Upper lobe of right lung (tissue), 1 donor: ENCODE measurements at regions not wholly inside any gene's neighbourhood (a gene's known extent, or its start where the extent isn't known, plus 50 kb on each side); places are given as distances from the start of the nearest gene placed in this dataset.

Experiments used
- ATAC-seq: fragments of 200-7000 bp; cut with Tn5 transposase; one replicate; pipeline ENCODE4 v1.9.1; 2020; ENCODE audit warnings: mild to moderate bottlenecking, moderate library complexity
- DNase-seq: peaks from one replicate; pipeline ENCODE4 v3.0.0-alpha.2; 2020
- H3K27ac ChIP-seq: fragments of 200-600 bp; one replicate; pipeline ENCODE4 v1.8.0; 2022
- H3K27me3 ChIP-seq: fragments of 200-600 bp; one replicate; pipeline ENCODE4 v1.8.0; 2022; ENCODE audit warnings: mild to moderate bottlenecking
- H3K36me3 ChIP-seq: fragments of 200-600 bp; one replicate; pipeline ENCODE4 v1.8.0; 2022
- H3K4me1 ChIP-seq: fragments of 200-600 bp; one replicate; pipeline ENCODE4 v1.8.0; 2022
- H3K4me3 ChIP-seq: fragments of 200-600 bp; one replicate; pipeline ENCODE4 v1.8.0; 2022; ENCODE audit warnings: mild to moderate bottlenecking
- H3K9me3 ChIP-seq: fragments of 200-600 bp; one replicate; pipeline ENCODE4 v1.8.0; 2022
- intact Hi-C: fragments of 100-400 bp; cut with DNase I; formaldehyde crosslinking; loops from one replicate; pipeline ENCODE4 v1.11.0; 2022
- TF ChIP-seq, protein P1 (sequence below): fragments of 200-600 bp; IDR thresholded peaks from one replicate; pipeline ENCODE4 v1.8.0; 2022; ENCODE audit warnings: antibody characterized with exemption
- donor health status: DM: no; HTN: yes; CAD: no; lungs with severe emphysema.

DNA sequence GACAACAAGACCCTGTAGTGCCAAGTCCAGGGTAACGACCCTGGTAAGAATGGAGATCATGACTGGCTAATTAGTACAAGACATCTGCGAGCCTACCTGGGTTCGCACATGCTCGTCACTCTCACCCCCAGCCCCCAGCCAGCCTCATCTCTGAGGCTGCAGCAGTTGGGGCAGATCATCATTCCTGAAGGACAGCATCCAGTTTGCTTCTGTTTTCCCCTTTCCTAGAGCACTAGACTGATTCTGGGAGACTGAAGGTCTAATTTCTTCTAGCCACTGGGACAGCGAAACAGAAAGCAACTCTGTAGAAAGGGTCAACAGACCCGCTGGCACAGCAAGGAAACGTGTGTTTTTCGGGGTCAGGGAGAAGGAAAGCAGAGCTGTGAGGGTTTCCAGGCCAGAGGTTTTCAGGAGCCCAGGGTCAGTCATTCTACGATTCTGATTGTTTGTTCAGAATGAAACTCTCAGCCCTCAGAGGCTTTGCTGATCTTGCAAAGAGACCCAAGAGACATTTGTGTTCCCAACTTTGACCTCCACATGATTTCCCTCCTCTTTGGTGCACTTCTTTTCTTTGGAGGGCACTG, 343.1 kb upstream of the NOCT start:
- TF ChIP-seq, protein P1, sequence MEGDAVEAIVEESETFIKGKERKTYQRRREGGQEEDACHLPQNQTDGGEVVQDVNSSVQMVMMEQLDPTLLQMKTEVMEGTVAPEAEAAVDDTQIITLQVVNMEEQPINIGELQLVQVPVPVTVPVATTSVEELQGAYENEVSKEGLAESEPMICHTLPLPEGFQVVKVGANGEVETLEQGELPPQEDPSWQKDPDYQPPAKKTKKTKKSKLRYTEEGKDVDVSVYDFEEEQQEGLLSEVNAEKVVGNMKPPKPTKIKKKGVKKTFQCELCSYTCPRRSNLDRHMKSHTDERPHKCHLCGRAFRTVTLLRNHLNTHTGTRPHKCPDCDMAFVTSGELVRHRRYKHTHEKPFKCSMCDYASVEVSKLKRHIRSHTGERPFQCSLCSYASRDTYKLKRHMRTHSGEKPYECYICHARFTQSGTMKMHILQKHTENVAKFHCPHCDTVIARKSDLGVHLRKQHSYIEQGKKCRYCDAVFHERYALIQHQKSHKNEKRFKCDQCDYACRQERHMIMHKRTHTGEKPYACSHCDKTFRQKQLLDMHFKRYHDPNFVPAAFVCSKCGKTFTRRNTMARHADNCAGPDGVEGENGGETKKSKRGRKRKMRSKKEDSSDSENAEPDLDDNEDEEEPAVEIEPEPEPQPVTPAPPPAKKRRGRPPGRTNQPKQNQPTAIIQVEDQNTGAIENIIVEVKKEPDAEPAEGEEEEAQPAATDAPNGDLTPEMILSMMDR, result no peak
- no peak for DNase-seq
- H3K36me3 ChIP-seq, result no peaks in the 10 kb centered on the region
- no peaks in the 10 kb centered on the region for H3K9me3 ChIP-seq
- intact Hi-C loops, result no loop called here
- no peak overlapping the region for H3K27ac ChIP-seq
- H3K4me3 ChIP-seq, result no peak overlapping the region
- H3K27me3 ChIP-seq, result no peaks in the 10 kb centered on the region
- H3K4me1 ChIP-seq, result no peaks in the 10 kb centered on the region
- no peak for ATAC-seq

DNA sequence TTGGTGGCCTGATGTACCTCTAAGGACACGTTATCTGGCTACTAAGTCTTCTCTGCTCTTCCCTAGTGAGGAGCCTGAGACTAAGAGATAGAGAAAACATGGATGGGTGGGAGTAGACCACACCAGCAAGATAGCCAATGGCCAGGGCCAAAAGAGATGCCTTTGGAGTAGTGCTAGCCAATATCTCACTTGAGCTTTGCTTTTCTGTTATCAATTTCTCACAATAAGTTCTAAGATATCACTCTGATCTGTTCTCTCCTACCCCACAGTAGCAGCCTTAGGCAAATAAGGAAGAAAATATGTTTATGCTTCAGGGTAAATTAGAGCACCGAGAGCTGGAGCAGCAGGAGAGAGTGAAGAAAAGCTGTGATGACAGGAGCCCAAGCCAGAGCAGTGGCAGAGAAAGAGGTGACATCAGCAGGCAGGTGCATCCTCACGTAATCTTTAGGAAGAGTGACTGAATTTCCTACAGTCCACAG, 343.9 kb upstream of the NOCT start:
- no peaks in the 10 kb centered on the region for H3K27me3 ChIP-seq
- intact Hi-C loops, result no loop called here
- no peak overlapping the region for H3K27ac ChIP-seq
- H3K9me3 ChIP-seq, result no peaks in the 10 kb centered on the region
- DNase-seq (no peak), ATAC-seq (no peak)
- H3K4me3 ChIP-seq, result no peak overlapping the region
- TF ChIP-seq, protein P1, result no peak
- H3K36me3 ChIP-seq, result no peaks in the 10 kb centered on the region
- no peaks in the 10 kb centered on the region for H3K4me1 ChIP-seq

DNA sequence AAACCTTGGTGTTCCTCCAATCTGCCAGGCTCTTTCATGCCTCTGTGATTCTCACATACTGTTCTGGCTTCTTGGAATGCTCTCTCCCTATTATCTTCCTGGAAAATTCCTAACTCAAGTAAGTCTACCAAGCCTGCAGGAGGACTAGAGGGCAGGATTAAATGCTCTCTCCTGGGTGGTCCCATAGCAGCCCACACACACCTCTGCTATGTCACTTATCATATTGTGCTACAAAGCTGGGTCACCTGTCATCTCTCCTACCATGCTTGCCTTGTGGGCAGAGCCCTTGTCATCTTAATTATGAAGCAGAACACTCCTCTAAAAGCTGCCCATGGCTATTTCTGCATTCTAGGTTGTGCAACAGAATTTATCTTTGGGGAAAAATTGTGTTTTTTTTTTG, 344.5 kb upstream of the NOCT start:
- no peaks in the 10 kb centered on the region for H3K4me1 ChIP-seq
- no peak overlapping the region for H3K4me3 ChIP-seq
- no peaks in the 10 kb centered on the region for H3K9me3 ChIP-seq
- DNase-seq (no peak), ATAC-seq (no peak)
- intact Hi-C loops, result no loop called here
- no peaks in the 10 kb centered on the region for H3K27me3 ChIP-seq
- TF ChIP-seq, protein P1, result no peak
- no peak overlapping the region for H3K27ac ChIP-seq
- H3K36me3 ChIP-seq, result no peaks in the 10 kb centered on the region

DNA sequence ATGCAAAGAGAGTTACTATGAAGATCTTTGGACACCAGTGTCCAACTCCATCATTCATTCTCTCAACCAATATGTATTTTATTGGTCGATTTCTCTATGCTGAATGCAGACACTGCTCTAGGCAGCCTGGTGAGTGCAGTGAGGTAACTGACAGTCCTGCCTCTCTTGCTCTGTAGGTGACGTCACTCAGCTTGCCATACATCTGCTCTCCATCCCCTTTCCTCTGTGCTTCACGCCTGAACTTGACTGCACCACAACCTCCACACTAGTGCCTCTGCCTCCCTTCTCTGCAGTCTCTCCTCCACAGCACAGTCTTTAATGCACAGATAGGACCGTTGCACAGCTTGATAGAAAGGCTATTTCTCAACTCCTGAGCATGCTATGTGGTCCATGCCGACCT, 344.9 kb upstream of the NOCT start:
- TF ChIP-seq, protein P1, result no peak
- intact Hi-C loops, result no loop called here
- H3K36me3 ChIP-seq, result no peaks in the 10 kb centered on the region
- H3K27me3 ChIP-seq, result no peaks in the 10 kb centered on the region
- no peaks in the 10 kb centered on the region for H3K4me1 ChIP-seq
- DNase-seq (no peak), ATAC-seq (no peak)
- H3K4me3 ChIP-seq, result no peak overlapping the region
- no peak overlapping the region for H3K27ac ChIP-seq
- no peaks in the 10 kb centered on the region for H3K9me3 ChIP-seq

DNA sequence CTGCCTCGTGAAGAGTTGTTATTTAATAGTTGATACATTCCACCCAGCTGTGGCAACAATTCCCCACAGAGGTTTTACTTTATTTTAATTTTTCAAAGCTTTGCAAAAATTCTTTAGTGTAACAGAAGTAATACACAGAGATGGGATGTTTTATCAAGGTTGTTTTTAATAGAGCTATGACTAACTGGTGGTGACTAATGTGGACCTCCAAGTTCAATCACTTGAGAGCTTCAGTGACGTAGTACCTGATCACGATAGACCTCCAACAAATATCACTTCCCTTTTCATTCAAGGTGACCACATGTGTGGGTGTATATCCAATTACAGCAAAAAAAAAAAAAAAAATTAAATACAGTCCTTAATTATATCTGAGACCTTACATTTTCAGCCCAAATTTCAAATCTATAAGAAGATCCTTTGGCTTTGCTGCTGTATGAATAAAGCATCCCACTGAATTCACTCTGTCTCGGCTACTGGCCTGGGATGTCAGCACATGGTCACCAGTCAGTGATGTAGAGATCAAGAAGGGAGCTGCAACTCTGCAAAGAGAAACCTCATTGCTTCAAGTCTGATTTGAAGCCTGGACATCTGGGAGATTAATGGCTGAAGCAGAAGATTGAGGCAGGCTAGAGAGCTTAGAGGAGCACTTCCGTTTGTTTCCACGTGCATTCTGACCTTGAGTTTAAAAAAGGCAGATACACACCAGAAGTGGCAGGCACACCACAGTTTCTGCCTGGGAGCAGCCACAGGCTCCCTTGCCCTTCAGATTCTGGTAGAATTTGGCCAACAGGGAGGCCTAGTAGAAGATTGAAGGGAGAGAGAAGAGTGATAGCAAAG, 345.9 kb upstream of the NOCT start:
- TF ChIP-seq, protein P1, result no peak
- H3K4me1 ChIP-seq, result no peaks in the 10 kb centered on the region
- intact Hi-C loops, result no loop called here
- no peak for DNase-seq
- no peak for ATAC-seq
- no peak overlapping the region for H3K4me3 ChIP-seq
- no peaks in the 10 kb centered on the region for H3K9me3 ChIP-seq
- no peaks in the 10 kb centered on the region for H3K27me3 ChIP-seq
- H3K36me3 ChIP-seq, result no peaks in the 10 kb centered on the region
- H3K27ac ChIP-seq, result no peak overlapping the region
